Bronchial epithelial cell (primary cell): ENCODE measurements at regions not wholly inside any gene's neighbourhood (a gene's known extent, or its start where the extent isn't known, plus 50 kb on each side); places are given as distances from the start of the nearest gene placed in this dataset.

ENCODE experiments used
- DNase-seq: peaks from one replicate; pipeline ENCODE4 v3.0.0-alpha.2; 2010; ENCODE audit warnings: low read depth
- FAIRE-seq: peaks from 2 replicates; lab custom pipeline; 2011; peaks lifted over from hg19 to GRCh38; lab: Jason Lieb, UNC
- H3K27me3 ChIP-seq: 2 replicates; pipeline ENCODE4 v1.5.1; 2011; ENCODE audit warnings: low read length; ENCODE audit not compliant: control insufficient read depth, insufficient read depth
- H3K36me3 ChIP-seq: 2 replicates; pipeline ENCODE4 v1.5.1; 2011; ENCODE audit warnings: low read length; ENCODE audit not compliant: control insufficient read depth, insufficient read depth
- H3K4me3 ChIP-seq: 2 replicates; pipeline ENCODE4 v1.5.1; 2011; ENCODE audit warnings: mild to moderate bottlenecking, low read depth, low read length, control low read depth
- TF ChIP-seq, protein P1 (sequence below): IDR thresholded peaks from 2 replicates; pipeline ENCODE4 v1.5.1; 2011; ENCODE audit warnings: mild to moderate bottlenecking, moderate library complexity, low read length, control low read depth, inconsistent platforms; ENCODE audit not compliant: insufficient read depth, severe bottlenecking

GRCh38 chr20:47861116-47861515, 75.8 kb upstream of the SULF2 start:
- no peaks in the 10 kb centered on the region for H3K36me3 ChIP-seq
- DNase-seq: no peak
- no peak for FAIRE-seq
- H3K27me3 ChIP-seq: no peaks in the 10 kb centered on the region
- TF ChIP-seq, protein P1, sequence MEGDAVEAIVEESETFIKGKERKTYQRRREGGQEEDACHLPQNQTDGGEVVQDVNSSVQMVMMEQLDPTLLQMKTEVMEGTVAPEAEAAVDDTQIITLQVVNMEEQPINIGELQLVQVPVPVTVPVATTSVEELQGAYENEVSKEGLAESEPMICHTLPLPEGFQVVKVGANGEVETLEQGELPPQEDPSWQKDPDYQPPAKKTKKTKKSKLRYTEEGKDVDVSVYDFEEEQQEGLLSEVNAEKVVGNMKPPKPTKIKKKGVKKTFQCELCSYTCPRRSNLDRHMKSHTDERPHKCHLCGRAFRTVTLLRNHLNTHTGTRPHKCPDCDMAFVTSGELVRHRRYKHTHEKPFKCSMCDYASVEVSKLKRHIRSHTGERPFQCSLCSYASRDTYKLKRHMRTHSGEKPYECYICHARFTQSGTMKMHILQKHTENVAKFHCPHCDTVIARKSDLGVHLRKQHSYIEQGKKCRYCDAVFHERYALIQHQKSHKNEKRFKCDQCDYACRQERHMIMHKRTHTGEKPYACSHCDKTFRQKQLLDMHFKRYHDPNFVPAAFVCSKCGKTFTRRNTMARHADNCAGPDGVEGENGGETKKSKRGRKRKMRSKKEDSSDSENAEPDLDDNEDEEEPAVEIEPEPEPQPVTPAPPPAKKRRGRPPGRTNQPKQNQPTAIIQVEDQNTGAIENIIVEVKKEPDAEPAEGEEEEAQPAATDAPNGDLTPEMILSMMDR: no peak
- no peak overlapping the region for H3K4me3 ChIP-seq

DNA sequence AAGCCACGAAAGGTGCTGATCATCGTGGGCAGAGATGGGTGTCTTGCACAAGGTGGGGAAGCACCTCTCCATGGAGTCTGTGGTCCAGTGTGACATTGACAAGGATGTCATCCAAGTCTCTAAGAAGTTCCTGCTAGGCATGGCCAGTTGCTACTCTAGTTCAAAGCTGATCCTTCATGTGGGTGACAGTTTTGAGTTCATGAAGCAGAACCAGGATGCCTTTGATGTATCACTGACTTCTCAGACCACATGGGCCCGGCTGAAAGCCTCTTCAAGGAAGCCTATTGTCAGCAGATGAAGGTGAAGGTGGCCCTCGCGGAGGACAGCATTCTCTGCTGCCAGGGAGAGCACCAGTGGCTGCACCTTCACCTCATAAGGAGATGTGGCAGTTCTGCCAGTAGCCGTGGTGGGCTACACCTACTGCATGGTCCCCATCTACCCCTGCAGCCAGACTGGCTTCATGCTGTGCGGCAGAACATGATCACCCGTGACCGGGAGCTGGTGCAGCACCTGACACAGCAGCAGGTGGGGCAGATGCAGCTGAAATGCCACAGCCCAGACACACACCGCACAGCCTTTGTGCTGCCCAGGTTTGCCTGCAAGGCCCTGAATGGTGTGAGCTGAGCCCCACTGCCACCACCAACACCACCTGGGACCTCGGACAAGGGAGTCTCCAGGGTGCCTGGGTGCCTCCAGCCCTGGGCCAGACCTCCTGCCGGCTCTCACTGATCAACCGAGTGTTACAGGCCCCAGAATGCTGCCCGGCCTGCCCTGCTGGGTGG, 75.0 kb upstream of the SULF2 start:
- Histone ChIP-seq H3K36me3 (no peaks in the 10 kb centered on the region), H3K4me3 (no peak overlapping the region), H3K27me3 (no peaks in the 10 kb centered on the region)
- TF ChIP-seq, protein P1: no peak
- FAIRE-seq (peak; percentile 70), DNase-seq (no peak)

DNA sequence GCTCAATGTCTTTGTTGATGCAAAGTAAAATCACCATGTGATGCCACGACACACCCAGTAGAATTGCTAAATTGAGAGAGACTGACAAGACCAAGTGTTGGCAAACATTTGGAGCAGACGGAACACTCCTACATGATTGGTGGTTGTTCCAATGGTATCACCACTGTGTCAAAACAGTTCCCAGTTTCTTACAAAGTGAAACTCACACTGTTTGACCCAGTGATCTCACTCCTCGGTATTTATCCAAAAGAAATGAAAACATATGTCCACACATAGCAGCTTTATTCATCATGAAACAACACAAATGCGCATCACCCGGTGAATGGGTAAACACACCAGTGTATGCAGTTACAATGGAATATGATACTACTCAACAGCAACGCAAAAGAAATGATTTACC, 74.0 kb upstream of the SULF2 start:
- DNase-seq (no peak), FAIRE-seq (no peak)
- H3K36me3 ChIP-seq: no peaks in the 10 kb centered on the region
- TF ChIP-seq, protein P1: no peak
- H3K27me3 ChIP-seq: no peaks in the 10 kb centered on the region
- no peak overlapping the region for H3K4me3 ChIP-seq

- DNase-seq (peak; percentile 52), FAIRE-seq (no peak)
- TF ChIP-seq, protein P1: no peak
- no peak overlapping the region for H3K4me3 ChIP-seq
- H3K27me3 ChIP-seq: no peaks in the 10 kb centered on the region
- H3K36me3 ChIP-seq: no peaks in the 10 kb centered on the region
Measured at GRCh38 chr20:47857569-47858464, 72.5 kb upstream of the SULF2 start.

GRCh38 chr20:47857187-47857568, 71.9 kb upstream of the SULF2 start:
- Histone ChIP-seq H3K36me3 (no peaks in the 10 kb centered on the region), H3K4me3 (no peak overlapping the region), H3K27me3 (no peaks in the 10 kb centered on the region)
- TF ChIP-seq, protein P1: no peak
- FAIRE-seq (no peak), DNase-seq (peak; percentile 37)
